Astrocyte of the spinal cord (primary cell): ENCODE measurements at regions not wholly inside any gene's neighbourhood (a gene's known extent, or its start where the extent isn't known, plus 50 kb on each side); places are given as distances from the start of the nearest gene placed in this dataset.

ENCODE experiments used
- DNase-seq: peaks from one replicate; pipeline ENCODE4 v3.0.0; 2011; ENCODE audit warnings: low read depth, low spot score
- H3K4me3 ChIP-seq: 2 replicates; pipeline ENCODE4 v1.5.1; 2011; ENCODE audit warnings: low read depth, mild to moderate bottlenecking, low read length, moderate library complexity
- in situ Hi-C: cut with HindIII; loops from 2 replicates; pipeline ENCODE4 v1.10.0; 2017; ENCODE audit warnings: low sequenced_read_pairs
- TF ChIP-seq, protein P1 (sequence below): IDR thresholded peaks from 2 replicates; pipeline ENCODE4 v1.5.1; 2012; ENCODE audit warnings: low read depth, mild to moderate bottlenecking, low read length, inconsistent platforms

DNA sequence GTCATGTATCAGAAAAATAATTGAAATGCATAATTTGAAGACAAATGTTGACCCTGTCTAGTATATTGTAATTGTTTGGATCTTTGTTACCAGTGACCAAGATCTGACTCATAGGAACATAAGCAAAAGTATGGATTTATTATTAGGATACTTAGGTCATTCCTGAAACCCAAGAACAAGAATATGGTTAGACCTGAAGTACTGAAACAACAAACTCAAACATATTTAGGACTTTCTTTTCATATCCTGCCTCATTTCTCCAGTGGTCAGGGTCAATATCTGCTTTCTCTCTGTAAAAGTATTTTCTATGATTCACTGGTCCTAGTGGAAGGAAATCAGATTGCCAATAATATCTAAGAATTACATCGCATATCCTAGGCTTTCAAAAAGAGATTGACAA is 1937.1 kb upstream of the WWC1 start:
- TF ChIP-seq, protein P1, sequence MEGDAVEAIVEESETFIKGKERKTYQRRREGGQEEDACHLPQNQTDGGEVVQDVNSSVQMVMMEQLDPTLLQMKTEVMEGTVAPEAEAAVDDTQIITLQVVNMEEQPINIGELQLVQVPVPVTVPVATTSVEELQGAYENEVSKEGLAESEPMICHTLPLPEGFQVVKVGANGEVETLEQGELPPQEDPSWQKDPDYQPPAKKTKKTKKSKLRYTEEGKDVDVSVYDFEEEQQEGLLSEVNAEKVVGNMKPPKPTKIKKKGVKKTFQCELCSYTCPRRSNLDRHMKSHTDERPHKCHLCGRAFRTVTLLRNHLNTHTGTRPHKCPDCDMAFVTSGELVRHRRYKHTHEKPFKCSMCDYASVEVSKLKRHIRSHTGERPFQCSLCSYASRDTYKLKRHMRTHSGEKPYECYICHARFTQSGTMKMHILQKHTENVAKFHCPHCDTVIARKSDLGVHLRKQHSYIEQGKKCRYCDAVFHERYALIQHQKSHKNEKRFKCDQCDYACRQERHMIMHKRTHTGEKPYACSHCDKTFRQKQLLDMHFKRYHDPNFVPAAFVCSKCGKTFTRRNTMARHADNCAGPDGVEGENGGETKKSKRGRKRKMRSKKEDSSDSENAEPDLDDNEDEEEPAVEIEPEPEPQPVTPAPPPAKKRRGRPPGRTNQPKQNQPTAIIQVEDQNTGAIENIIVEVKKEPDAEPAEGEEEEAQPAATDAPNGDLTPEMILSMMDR, result no peak
- H3K4me3 ChIP-seq, result no peak overlapping the region
- in situ Hi-C loops, result no loop called here
- DNase-seq, result peak; percentile 4

DNA sequence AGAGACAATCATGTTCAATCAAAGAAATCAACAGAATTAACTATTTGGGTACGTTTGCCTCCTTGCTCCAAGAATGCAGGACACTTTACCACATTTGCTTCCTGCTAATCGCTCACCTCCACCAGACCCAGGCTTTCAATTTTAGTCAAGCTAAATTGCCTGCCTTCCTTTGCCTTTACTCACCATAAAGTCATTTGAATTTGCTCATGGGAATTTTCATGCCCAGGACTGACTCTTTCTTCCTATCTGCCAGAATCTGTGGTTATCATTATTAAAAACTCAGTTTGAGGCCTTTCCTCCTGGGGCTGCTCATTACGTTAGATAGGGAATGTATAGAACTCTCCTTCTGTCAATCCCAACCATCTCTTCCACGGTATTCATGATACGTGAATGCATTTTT is 1935.3 kb upstream of the WWC1 start:
- TF ChIP-seq, protein P1, result no peak
- no peak overlapping the region for H3K4me3 ChIP-seq
- in situ Hi-C loops, result no loop called here
- DNase-seq, result no peak

DNA sequence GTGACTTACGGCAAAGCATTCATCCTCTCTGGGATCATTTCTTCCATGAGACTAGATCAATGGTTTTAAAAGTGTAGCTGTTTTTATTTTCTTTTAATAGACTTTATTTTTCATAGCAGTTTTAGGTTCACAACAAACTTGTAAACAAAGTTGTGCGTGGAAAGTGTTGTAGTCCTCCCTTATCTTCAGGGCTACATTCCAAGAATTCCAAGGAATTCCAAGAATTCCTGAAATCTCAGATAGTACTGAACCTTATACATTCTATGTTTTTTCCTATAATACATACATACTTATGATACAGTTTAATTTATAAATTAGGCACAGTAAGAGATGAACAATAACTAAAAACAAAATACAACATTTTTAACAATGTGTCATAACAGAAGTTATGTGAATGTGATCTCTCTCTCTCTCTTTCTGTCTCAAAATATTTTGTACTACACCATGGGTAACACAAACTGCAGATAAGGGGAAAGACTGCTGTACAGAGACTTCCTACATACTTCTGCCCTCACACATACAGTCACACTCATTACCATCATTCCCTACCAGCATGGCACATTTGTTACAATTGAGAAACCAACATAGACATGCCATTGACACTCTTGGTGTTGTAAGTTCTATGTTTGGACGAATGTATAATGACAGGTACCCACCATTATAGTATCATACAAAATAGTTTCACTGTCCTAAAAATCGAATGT is 1933.2 kb upstream of the WWC1 start:
- TF ChIP-seq, protein P1, result no peak
- no peak overlapping the region for H3K4me3 ChIP-seq
- DNase-seq, result no peak
- in situ Hi-C loops, result no loop called here

DNA sequence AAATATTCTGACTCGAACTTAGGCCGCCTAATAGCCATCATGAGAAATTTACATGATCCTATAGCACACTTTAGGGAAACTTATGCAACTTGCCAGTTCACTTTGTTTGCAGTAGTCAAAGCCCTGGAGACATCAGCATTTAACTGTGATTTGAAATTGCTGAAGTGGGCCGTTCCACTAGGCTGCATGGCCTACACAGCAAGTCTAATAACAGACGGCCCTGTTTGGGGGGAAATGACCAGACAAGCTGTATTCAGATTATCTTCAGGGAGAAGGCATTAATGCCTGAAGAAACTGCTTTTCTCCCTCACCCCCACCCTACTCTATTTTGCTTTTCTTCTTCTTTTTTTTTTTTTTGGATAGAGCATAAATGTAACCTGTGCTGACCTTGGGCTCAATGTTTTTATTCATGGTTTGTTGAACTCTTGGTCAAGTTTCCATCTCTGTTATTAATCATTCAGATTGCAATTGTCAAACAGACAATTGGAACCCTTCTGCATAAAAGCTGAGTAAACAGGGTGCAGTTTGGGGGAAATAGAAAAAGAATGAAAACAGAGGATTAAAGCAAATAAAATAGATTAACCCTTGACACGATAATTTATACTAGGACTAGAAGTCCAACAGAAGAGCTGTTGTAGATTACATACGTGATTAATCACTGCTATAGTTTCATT is 1928.2 kb upstream of the WWC1 start:
- TF ChIP-seq, protein P1, result no peak
- in situ Hi-C loops, result no loop called here
- no peak overlapping the region for H3K4me3 ChIP-seq
- no peak for DNase-seq

DNA sequence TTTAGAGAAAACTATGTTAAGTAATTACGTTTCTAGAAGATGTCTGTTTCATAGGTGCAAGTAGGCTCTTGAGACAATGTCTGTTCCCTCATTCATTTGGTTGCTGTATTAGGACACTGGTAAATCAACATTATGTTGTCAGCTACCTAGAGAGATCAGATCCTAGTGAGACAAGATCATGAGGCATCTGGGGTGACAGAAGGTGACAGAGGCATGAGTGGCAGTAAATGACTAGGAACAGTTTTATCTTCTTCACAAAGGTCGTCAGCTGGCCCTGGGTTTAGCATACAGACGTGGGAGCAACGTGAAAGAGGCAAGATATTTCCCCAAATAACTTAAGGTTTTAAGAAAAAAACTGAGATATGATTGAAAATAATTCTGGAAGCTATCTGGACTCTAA is 1926.3 kb upstream of the WWC1 start:
- no peak for DNase-seq
- TF ChIP-seq, protein P1, result no peak
- in situ Hi-C loops, result no loop called here
- no peak overlapping the region for H3K4me3 ChIP-seq

DNA sequence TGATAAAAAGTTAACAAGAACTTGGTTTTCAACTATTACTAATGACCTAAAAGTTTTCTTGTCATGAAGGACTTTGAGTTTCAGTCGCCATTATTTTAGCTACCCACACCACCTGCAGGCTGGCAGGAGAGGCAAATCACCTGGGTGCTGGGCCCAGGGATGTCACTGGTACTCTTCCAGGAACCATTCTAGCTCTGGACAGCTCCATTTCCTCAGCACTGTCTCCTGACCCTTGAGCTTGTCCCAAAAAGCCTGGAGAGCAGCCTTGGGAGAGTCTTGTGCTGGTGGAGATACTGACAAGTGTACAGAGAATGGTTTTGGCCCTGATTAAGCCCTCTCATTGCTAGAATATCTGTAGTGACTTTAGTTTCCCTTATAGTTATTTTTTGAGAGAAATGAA is 1924.1 kb upstream of the WWC1 start:
- TF ChIP-seq, protein P1, result no peak
- in situ Hi-C loops, result no loop called here
- no peak for DNase-seq
- H3K4me3 ChIP-seq, result no peak overlapping the region
